GM21447 (cell line): ENCODE measurements at regions not wholly inside any gene's neighbourhood (a gene's known extent, or its start where the extent isn't known, plus 50 kb on each side); places are given as distances from the start of the nearest gene placed in this dataset.
"Not testable (repeated sequence)": the region's sequence is repeated elsewhere in the genome, so short reads cannot be mapped to it uniquely, and the experiment has no call there.

Source experiments
- ATAC-seq: cut with Tn5 transposase; IDR thresholded peaks from one replicate; pipeline ENCODE4 v1.9.1; 2021; ENCODE audit not compliant: unreplicated experiment

DNA sequence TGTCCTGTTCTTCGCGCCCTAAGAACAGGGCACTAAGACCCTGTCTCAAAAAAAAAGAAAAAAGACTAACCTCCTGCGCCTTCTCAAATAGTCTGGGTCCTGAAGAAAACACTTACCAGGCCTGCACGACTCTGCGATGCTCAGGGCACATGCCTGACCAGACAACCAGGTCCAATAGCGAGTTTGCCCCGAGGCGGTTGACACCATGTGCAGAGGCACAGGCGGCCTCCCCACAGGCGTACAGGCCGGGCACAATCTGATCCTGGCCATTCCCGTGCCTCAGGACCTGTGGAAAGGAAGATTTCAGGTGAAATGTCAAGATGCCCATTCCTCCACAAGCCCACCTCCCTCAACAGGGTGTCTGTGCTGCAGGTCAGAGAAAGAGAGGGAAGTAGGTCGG is 65.9 kb upstream of the TNK2 start:
- not testable (repeated sequence) for ATAC-seq

DNA sequence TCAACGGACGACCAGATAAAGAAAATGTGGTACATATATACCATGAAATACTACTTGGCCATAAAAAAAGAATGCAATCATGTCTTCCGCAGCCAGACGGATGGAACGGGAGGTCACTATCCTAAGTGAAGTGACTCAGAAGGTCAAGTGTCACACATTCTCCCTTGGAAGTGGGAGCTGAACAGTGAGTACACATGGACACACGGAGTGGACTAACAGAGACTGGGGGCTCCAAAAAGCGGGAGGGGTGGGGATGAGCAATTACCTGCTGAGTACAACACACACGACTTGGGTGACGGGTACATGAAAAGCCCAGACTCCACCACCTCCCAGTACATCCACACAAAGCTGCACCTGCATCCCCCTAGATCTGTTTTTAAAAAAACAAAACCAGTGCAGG is 62.5 kb upstream of the TNK2 start:
- ATAC-seq, result not testable (repeated sequence)

DNA sequence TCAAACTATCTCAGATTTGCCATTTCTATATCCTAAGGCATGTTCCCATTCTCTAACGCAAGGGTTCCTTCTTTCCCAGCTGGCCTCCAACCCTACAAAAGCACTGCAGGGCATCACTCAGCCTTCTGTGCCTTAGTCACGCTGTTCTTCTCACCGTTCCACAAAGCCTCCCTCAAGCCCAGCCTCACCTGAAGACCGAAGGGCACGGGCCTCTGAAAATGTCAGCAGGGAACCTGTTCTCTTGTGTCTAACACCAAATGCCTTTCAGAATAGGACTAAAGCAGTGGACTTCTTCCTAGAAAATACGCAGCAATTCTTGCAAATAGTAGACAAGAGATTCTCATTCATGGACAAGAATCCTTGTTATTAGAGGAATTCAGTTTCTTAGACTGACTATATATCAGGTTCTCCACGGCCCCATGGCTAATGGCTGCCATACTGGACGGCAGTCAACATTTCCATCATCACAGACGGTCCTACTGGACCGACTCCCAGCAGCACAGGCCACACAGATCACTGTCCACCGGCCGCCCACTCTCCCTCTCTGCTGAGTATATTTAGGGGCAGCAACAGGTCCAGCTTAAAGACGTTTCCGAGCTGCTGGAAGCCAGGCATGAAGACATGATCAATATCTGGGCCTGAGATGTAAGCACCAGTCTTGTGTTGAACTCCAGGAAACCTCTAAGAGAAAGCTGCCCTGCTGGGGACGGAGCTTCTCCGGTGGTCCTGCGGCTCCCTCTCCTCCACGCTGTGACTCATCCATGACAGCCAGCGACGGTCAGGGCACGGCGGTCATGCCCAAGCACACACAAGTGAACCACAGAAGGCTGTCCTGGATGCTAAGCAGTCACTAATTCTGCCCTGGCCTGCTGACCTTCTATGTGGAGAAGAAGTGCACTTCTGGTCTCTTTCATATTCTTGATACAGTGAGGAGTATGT is 61.8 kb upstream of the TNK2 start:
- not testable (repeated sequence) for ATAC-seq

DNA sequence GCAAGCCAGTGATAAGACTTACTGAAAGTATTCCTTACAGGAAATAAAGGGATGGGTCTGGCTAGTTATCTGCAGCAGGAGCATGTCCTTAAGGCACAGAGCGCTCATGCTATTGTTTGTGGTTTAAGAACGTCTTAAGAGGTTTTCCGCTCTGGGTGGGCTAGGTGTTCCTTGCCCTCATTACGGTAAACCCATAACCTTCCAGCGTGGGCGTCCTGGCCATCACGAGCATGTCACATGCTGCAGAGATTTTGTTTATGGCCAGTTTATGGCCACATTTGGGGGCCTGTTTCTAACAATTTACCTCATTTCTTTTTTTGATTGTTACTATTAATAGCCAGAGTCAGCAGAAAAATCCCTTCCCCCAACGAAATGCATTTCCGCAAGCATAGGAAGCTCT is 61.0 kb upstream of the TNK2 start:
- not testable (repeated sequence) for ATAC-seq

DNA sequence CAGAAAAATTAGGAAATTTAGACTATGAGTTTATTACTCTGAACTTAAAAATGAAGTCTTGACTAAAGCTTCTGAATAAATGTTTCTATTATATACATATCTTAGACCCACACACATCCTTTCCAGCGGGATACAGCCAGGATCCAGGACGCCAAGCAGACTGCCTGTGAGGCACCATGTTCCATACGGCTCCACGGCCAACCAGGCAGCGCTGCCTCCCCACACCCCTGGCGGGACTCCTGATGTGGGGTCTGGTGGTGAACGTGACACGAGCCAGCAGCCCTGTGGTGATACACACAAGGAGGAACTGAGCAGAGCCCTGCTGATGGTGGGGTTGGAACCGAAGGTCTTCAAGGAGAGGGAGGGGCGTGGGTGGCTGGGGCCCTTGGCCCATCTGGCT is 59.8 kb upstream of the TNK2 start:
- not testable (repeated sequence) for ATAC-seq

DNA sequence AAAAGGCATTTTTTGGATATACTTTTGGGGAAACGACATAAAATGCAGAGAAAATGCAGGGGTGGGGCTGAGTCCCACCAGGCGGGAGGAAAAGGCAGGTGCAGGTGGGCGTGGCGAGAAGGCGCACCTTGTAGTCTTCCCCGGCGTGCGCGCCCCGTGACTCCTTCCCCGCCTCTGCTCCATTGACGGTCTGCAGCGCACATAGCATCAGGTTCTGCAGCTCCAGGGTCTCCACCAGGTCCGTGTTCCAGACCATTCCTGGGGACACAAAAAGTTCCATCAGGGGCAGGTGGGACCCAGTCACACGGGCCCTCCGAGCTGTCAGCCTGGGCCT is 59.0 kb upstream of the TNK2 start:
- not testable (repeated sequence) for ATAC-seq

DNA sequence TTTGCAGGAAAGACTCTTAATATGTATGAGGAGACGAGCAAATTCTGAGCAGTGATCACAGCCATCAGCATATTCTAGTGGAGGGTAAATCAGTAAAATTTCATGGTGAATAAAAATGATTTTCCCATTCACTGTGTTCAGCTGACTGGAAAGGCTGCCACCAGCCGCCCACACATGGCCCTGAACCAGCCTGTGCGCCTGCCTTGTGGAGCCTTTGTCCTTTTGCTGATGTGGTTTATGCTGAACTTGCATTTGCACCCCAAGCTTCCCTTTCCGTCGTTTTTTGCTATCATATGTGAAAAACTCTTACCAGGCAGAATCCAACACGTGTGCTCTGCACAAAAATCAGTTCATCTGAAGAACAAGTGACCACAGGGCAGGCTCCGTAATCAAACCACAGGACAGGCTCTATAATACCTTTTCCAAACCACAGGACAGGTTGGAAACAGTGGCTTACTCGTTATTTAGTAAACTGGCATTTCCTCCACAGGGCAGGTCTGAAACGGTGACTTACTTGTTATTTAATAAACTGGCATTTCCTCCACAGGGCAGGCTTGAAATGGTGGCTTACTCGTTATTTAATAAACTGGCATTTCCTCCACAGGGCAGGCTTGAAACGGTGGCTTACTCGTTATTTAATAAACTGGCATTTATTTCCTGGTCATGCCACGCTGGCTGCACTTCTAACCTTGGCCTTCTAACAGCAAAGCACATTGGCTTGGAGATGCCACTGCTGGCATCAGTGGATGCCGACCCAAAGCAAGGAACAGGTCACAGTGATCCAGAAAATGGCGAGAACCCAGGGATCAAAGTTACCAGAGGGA is 58.4 kb upstream of the TNK2 start:
- not testable (repeated sequence) for ATAC-seq

DNA sequence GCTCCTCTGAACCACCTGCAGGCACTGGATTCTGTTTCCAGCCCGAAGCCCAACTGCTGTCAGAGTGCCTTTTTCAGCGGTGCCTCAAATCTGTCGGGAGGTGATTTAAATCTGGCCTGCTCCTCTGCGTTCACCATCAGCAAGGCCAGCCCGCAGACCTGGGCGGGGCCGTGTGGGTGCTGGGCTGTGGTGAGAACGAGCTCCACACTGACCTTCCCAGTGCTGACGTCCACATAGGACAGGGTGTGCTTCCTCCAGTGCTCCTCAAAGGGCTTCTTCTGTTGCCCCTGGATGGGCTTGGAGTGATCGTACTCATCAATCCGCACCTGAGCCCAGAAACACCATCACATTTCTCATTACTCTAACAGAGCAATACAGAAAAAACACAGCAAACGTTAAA is 56.9 kb upstream of the TNK2 start:
- not testable (repeated sequence) for ATAC-seq

DNA sequence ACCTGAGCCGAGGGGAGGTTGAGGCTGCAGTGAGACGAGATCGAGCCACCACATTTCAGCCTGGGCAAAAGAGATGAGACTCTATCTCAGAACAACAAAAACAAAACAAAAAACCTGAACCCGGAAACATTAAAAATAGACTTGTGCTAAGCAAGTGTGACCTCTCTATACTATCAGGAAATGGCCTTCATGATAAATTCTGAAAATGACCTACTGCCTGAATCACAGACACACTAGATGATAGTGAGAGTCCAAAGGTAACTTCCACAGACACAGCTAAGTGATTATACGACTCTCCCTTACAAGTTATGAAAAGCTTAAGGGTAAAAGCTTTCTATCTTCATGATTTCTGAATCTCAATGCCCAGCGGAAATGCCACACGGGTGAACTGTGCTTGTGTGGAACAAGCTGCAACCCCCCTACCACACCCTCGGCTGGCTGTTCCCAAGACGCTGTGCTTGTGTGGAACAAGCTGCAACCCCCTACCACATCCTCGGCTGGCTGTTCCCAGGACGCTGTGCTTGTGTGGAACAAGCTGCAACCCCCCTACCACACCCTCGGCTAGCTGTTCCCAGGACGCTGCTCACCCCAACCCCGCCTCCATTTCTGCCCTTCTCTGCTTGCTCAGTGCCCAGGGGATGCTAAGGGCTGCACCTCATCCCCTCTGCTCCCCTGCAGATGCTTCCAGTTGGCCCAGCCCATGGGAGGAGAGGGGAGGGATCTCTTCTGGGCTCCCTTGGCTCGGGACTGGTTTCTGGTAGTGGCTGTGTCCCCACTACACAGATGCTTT is 56.2 kb upstream of the TNK2 start:
- ATAC-seq, result not testable (repeated sequence)

DNA sequence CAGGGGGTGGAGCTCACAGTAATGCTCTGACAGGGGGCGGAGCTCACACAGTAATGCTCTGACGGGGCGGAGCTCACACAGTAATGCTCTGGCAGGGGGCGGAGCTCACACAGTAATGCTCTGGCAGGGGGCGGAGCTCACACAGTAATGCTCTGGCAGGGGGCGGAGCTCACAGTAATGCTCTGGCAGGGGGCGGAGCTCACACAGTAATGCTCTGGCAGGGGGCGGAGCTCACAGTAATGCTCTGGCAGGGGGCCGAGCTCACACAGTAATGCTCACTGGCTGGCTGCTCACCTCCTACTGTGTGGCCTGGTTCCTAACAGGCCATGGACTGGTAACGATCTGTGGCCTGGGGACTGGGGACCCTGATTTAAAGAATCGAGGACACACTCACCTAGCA is 53.9 kb upstream of the TNK2 start:
- not testable (repeated sequence) for ATAC-seq

DNA sequence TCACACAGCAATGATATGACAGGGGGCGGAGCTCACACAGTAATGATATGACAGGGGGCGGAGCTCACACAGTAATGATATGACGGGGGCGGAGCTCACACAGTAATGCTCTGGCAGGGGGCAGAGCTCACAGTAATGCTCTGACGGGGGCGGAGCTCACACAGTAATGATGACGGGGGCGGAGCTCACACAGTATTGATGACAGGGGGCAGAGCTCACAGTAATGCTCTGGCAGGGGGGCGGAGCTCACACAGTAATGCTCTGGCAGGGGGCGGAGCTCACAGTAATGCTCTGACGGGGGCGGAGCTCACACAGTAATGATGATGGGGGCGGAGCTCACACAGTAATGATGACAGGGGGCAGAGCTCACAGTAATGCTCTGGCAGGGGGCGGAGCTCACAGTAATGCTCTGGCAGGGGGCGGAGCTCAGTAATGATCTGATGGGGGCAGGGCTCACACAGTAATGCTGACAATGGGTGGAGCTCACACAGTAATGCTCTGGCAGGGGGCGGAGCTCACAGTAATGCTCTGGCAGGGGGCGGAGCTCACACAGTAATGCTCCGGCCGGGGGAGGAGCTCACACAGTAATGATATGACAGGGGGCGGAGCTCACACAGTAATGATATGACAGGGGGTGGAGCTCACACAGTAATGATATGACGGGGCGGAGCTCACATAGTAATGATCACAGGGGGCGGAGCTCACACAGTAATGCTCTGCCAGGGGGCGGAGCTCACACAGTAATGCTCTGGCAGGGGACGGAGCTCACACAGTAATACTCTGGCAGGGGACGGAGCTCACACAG is 52.8 kb upstream of the TNK2 start:
- not testable (repeated sequence) for ATAC-seq

DNA sequence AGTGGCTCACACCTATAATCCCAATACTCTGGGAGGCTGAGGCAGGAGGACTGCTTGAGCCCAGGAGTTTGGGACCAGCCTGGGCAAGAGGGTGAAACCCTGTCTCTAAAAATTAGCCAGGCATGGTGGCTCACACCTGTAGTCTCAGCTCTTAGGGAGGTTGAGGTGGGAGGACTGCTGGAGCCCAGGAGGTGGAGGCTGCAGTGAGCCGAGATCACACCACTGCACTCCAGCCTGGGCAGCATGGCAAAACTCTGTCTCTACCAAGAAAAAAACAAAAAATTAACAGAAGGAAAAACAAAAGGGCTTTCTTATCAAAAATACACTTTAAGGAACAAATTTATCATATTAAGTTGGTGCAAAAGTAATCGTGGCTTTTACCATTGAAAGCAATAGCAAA is 51.8 kb upstream of the TNK2 start:
- ATAC-seq, result not testable (repeated sequence)

DNA sequence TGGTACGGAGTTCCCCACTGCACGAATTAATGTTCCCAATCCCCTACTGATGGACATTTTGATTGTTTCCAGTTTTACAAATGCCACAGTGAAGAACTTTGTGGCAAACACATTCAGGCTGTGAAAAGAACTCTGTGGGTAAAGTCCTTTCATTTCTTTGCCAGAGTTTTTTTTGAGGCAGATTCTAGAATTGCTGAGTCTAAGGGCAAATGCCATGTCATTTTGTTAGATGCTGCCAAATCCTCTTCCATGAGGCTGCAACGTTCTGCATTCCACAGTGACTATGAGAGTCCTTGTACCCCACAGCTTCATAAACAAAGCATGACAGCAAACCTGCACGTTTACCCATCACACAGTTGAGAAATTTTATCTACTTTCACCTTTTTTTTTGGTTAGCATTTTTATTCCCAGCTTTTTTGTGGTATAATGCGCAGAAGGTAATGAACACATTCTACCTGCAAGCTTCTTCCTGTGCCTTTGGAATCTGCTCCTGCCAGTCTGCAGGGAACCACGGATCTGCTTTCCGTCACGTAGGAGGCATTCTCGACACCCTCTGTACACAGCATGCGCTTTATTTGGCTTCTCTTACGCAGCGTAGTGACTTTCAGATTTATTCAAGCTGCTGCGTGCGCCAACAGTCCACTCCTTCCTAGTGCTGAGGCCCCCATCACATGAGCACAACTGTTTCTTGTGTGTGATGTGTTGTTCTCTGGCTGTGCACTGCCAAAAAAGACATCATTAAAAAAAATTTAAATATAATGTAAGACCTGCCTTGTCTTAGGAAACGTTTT is 51.2 kb upstream of the TNK2 start:
- not testable (repeated sequence) for ATAC-seq

DNA sequence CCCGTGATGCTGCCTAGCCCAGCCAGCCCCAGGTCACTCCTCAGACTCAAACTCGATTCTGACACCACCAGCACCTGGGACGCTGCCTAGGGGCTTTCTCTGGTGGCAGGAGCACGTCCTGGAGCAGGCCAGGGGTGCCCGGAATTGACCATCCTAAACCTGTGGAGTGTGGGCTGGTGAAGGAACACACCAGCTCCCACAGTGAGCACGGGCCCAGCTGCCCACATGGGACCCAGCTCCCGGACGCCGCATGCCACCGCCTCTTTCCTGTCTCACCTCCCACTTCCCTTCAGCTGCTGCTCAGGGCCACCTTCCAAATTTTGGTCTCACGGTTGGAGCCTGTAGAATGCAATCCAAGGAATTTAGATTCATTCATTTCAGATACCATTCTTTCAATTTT is 50.4 kb upstream of the TNK2 start:
- ATAC-seq, result not testable (repeated sequence)
